GM12865 (cell line): ENCODE measurements at regions not wholly inside any gene's neighbourhood (a gene's known extent, or its start where the extent isn't known, plus 50 kb on each side); places are given as distances from the start of the nearest gene placed in this dataset.

Experiments
- DNase-seq: peaks from one replicate; pipeline ENCODE4 v3.0.0; 2010; ENCODE audit warnings: low read depth
- H3K4me3 ChIP-seq: 2 replicates; pipeline ENCODE4 v1.5.1; 2011; ENCODE audit warnings: mild to moderate bottlenecking, low read depth, low read length, control low read depth
- CTCF ChIP-seq: IDR thresholded peaks from 2 replicates; pipeline ENCODE4 v1.5.1; 2011; ENCODE audit warnings: low read length, control low read depth, low read depth, inconsistent platforms; ENCODE audit not compliant: insufficient read depth; ENCODE audit errors: missing control alignments

GRCh38 chr10:47167591-47167990 lies 132.4 kb upstream of the GDF10 start:
- no peak for TF ChIP-seq CTCF
- no peak for DNase-seq
- H3K4me3 ChIP-seq: no peak overlapping the region

GRCh38 chr10:47169581-47169980 lies 130.4 kb upstream of the GDF10 start:
- no peak for DNase-seq
- TF ChIP-seq CTCF: no peak
- no peak overlapping the region for H3K4me3 ChIP-seq

- DNase-seq: no peak
- no peak for TF ChIP-seq CTCF
Observed at GRCh38 chr10:47173929-47174442, 126.0 kb upstream of the GDF10 start.

GRCh38 chr10:47175181-47176123 lies 124.5 kb upstream of the GDF10 start:
- no peak for TF ChIP-seq CTCF
- no peak for DNase-seq
- no peak overlapping the region for H3K4me3 ChIP-seq

More at GRCh38 chr10:47173929-47174442, 126.0 kb upstream of the GDF10 start:
- no peak overlapping the region for H3K4me3 ChIP-seq

- no peak for DNase-seq
- H3K4me3 ChIP-seq: no peak overlapping the region
- no peak for TF ChIP-seq CTCF
Observed at GRCh38 chr10:47176206-47176902, 123.6 kb upstream of the GDF10 start.

- H3K4me3 ChIP-seq: no peak overlapping the region
- DNase-seq: no peak
- no peak for TF ChIP-seq CTCF
Observed at GRCh38 chr10:47176903-47177868, 122.8 kb upstream of the GDF10 start.
